ENCODE measurements at regions not wholly inside any gene's neighbourhood (a gene's known extent, or its start where the extent isn't known, plus 50 kb on each side); places are given as distances from the start of the nearest gene placed in this dataset.
A peak's percentile ranks its signal among the peaks of the same experiment; 100 is the strongest.

- Mint-ChIP-seq H3K36me3 (ENCODE audit: low read depth) (peaks cover 4% of the 10 kb centered on the region), H3K27ac (ENCODE audit: unreplicated experiment) (no peak overlapping the region), H3K4me1 (no peaks in the 10 kb centered on the region), H3K9me3 (peaks cover 21% of the 10 kb centered on the region), H3K4me3 (no peak overlapping the region), H3K27me3 (ENCODE audit: low read depth) (no peaks in the 10 kb centered on the region)
- TF ChIP-seq CTCF (conservative IDR thresholded peaks at IDR 0.05) = no peak
- DNase-seq (ENCODE audit: low read depth, low spot score) = no peak
These were observed 338.7 kb downstream of the HTR1B start for GRCh38 chr6:77124604-77125003.

- no peaks in the 10 kb centered on the region for H3K4me1 Mint-ChIP-seq
- no peak for TF ChIP-seq CTCF (conservative IDR thresholded peaks at IDR 0.05)
- no peaks in the 10 kb centered on the region for H3K27me3 Mint-ChIP-seq (ENCODE audit: low read depth)
- peaks cover 20% of the 10 kb centered on the region for H3K9me3 Mint-ChIP-seq
- H3K4me3 Mint-ChIP-seq = no peak overlapping the region
- peaks cover 4% of the 10 kb centered on the region for H3K36me3 Mint-ChIP-seq (ENCODE audit: low read depth)
- no peak for DNase-seq (ENCODE audit: low read depth, low spot score)
- peak overlapping the region; percentile 19 for H3K27ac Mint-ChIP-seq (ENCODE audit: unreplicated experiment)
These were observed 339.8 kb downstream of the HTR1B start for GRCh38 chr6:77123527-77123926.

- Mint-ChIP-seq H3K4me3 (no peak overlapping the region), H3K27me3 (ENCODE audit: low read depth) (no peaks in the 10 kb centered on the region), H3K4me1 (no peaks in the 10 kb centered on the region), H3K36me3 (ENCODE audit: low read depth) (no peaks in the 10 kb centered on the region), H3K27ac (ENCODE audit: unreplicated experiment) (no peak overlapping the region), H3K9me3 (no peaks in the 10 kb centered on the region)
- no peak for DNase-seq (ENCODE audit: low read depth, low spot score)
- TF ChIP-seq CTCF (conservative IDR thresholded peaks at IDR 0.05) = no peak
These were observed 356.3 kb downstream of the HTR1B start for GRCh38 chr6:77106992-77107391.

GRCh38 chr6:77105091-77105490 is 358.2 kb downstream of the HTR1B start:
- Mint-ChIP-seq H3K36me3 (ENCODE audit: low read depth) (no peaks in the 10 kb centered on the region), H3K9me3 (no peaks in the 10 kb centered on the region), H3K27me3 (ENCODE audit: low read depth) (no peaks in the 10 kb centered on the region), H3K4me1 (no peaks in the 10 kb centered on the region), H3K27ac (ENCODE audit: unreplicated experiment) (no peak overlapping the region), H3K4me3 (no peak overlapping the region)
- TF ChIP-seq CTCF (conservative IDR thresholded peaks at IDR 0.05) = no peak
- no peak for DNase-seq (ENCODE audit: low read depth, low spot score)

- no peak overlapping the region for H3K4me3 Mint-ChIP-seq
- H3K27ac Mint-ChIP-seq (ENCODE audit: unreplicated experiment) = no peak overlapping the region
- TF ChIP-seq CTCF (conservative IDR thresholded peaks at IDR 0.05) = no peak
- no peaks in the 10 kb centered on the region for H3K9me3 Mint-ChIP-seq
- DNase-seq (ENCODE audit: low read depth, low spot score) = no peak
- no peaks in the 10 kb centered on the region for H3K36me3 Mint-ChIP-seq (ENCODE audit: low read depth)
- no peaks in the 10 kb centered on the region for H3K27me3 Mint-ChIP-seq (ENCODE audit: low read depth)
- peaks cover 7% of the 10 kb centered on the region for H3K4me1 Mint-ChIP-seq
These were observed 365.4 kb downstream of the HTR1B start for GRCh38 chr6:77097940-77098339.

Measured in neural crest cell (in vitro differentiated cells).